GM23338 (cell line): ENCODE measurements at regions not wholly inside any gene's neighbourhood (a gene's known extent, or its start where the extent isn't known, plus 50 kb on each side); places are given as distances from the start of the nearest gene placed in this dataset.

Source experiments
- ATAC-seq: fragments of 200-7000 bp; cut with Tn5 transposase; 3 replicates; pipeline ENCODE4 v1.9.1; 2020
- DNase-seq: peaks from one replicate; pipeline ENCODE4 v3.0.0-alpha.2; 2015; ENCODE audit warnings: low spot score
- H2AFZ ChIP-seq: fragments of 200-600 bp; sonication (generic); 2 replicates; pipeline ENCODE4 v1.8.0; 2016; ENCODE audit warnings: antibody characterized with exemption, mild to moderate bottlenecking, moderate library complexity
- H3F3A ChIP-seq: fragments of 200-600 bp; sonication (generic); replicated peaks from 2 replicates; pipeline ENCODE4 v1.8.0; 2017; ENCODE audit warnings: antibody characterized with exemption, mixed run types, low read depth
- H3K27ac ChIP-seq: fragments of 200-600 bp; sonication (generic); 2 replicates; pipeline ENCODE4 v1.6.1; 2016; ENCODE audit warnings: low read depth
- H3K27me3 ChIP-seq: fragments of 200-600 bp; sonication (generic); 2 replicates; pipeline ENCODE4 v1.8.0; 2016; ENCODE audit warnings: mild to moderate bottlenecking, mixed run types, moderate library complexity; ENCODE audit not compliant: insufficient read depth
- H3K36me3 ChIP-seq: fragments of 200-600 bp; sonication (generic); 2 replicates; pipeline ENCODE4 v1.8.0; 2016; ENCODE audit warnings: mild to moderate bottlenecking; ENCODE audit not compliant: insufficient read depth
- H3K4me1 ChIP-seq: fragments of 200-600 bp; sonication (generic); 2 replicates; pipeline ENCODE4 v1.8.0; 2016; ENCODE audit warnings: mild to moderate bottlenecking, moderate library complexity; ENCODE audit not compliant: insufficient read depth
- H3K4me2 ChIP-seq: fragments of 200-600 bp; sonication (generic); 2 replicates; pipeline ENCODE4 v1.7.1; 2017; ENCODE audit warnings: mixed run types
- H3K4me3 ChIP-seq: fragments of 200-600 bp; sonication (generic); 2 replicates; pipeline ENCODE4 v1.6.1; 2016; ENCODE audit warnings: mixed run types
- H3K79me2 ChIP-seq: fragments of 200-600 bp; sonication (generic); replicated peaks from 2 replicates; pipeline ENCODE4 v1.8.0; 2017; ENCODE audit warnings: mild to moderate bottlenecking; ENCODE audit not compliant: insufficient read depth
- H3K9me2 ChIP-seq: fragments of 200-600 bp; sonication (generic); 2 replicates; pipeline ENCODE4 v1.8.0; 2017; ENCODE audit not compliant: insufficient read depth
- H4K20me1 ChIP-seq: fragments of 200-600 bp; sonication (generic); replicated peaks from 2 replicates; pipeline ENCODE4 v1.8.0; 2017; ENCODE audit warnings: mild to moderate bottlenecking; ENCODE audit not compliant: insufficient read depth
- H3K27ac Mint-ChIP-seq: 2 replicates; pipeline ENCODE4 v1.8.0; 2020; ENCODE audit warnings: inconsistent platforms, mild to moderate bottlenecking, moderate library complexity, mixed read lengths
- H3K27me3 Mint-ChIP-seq: 3 replicates; pipeline ENCODE4 v1.8.0; 2022; ENCODE audit warnings: low read depth, mild to moderate bottlenecking, moderate library complexity, mixed read lengths, inconsistent platforms; ENCODE audit not compliant: insufficient read depth, poor library complexity
- H3K36me3 Mint-ChIP-seq: 3 replicates; pipeline ENCODE4 v1.8.0; 2021; ENCODE audit warnings: low read depth, mild to moderate bottlenecking, inconsistent platforms, moderate library complexity, mixed read lengths
- H3K4me1 Mint-ChIP-seq: 3 replicates; pipeline ENCODE4 v1.8.0; 2020; ENCODE audit warnings: mild to moderate bottlenecking, inconsistent platforms, mixed read lengths
- H3K4me3 Mint-ChIP-seq: 3 replicates; pipeline ENCODE4 v1.8.0; 2021; ENCODE audit warnings: moderate library complexity, mild to moderate bottlenecking, inconsistent platforms, mixed read lengths
- H3K9me3 Mint-ChIP-seq: 3 replicates; pipeline ENCODE4 v1.8.0; 2020; ENCODE audit warnings: moderate library complexity, mild to moderate bottlenecking, inconsistent platforms, mixed read lengths
- EZH2phosphoT487 ChIP-seq: fragments of 200-600 bp; sonication (generic); IDR thresholded peaks from one replicate; pipeline ENCODE4 v1.8.1; 2018; ENCODE audit warnings: antibody characterized with exemption; ENCODE audit not compliant: unreplicated experiment
- JUNB ChIP-seq: IDR thresholded peaks from one replicate; pipeline ENCODE4 v1.6.1; 2016; ENCODE audit warnings: antibody characterized with exemption; ENCODE audit not compliant: unreplicated experiment
- NANOG ChIP-seq: IDR thresholded peaks from 2 replicates; pipeline ENCODE4 v1.6.1; 2016; ENCODE audit warnings: antibody characterized with exemption, borderline replicate concordance
- REST ChIP-seq: IDR thresholded peaks from one replicate; pipeline ENCODE4 v1.6.1; 2018; ENCODE audit warnings: antibody characterized with exemption; ENCODE audit not compliant: unreplicated experiment
- ZNF462 ChIP-seq: fragments of 250-450 bp; sonication (Bioruptor Pico); IDR thresholded peaks from 2 replicates; pipeline ENCODE4 v1.5.0; 2020; ENCODE audit warnings: mild to moderate bottlenecking, moderate library complexity

- ATAC-seq (no peak), DNase-seq (no peak)
- Mint-ChIP-seq H3K36me3 (peaks cover 6% of the 10 kb centered on the region; the same call in 1 of the 3 replicates), H3K4me1 (peaks cover 3% of the 10 kb centered on the region), H3K4me3 (no peak overlapping the region), H3K9me3 (peaks cover 6% of the 10 kb centered on the region; the same call in 1 of the 3 replicates), H3K27ac (no peak overlapping the region), H3K27me3 (no peaks in the 10 kb centered on the region)
- H3K79me2 ChIP-seq, result no peaks in the 10 kb centered on the region
- no peak overlapping the region for H3K4me3 ChIP-seq
- no peak overlapping the region for H3K27ac ChIP-seq
- no peaks in the 10 kb centered on the region for H3K4me1 ChIP-seq
- H3K27me3 ChIP-seq, result no peaks in the 10 kb centered on the region
- no peaks in the 10 kb centered on the region for H3F3A ChIP-seq
- H3K9me2 ChIP-seq, result peaks cover 23% of the 10 kb centered on the region
- no peak overlapping the region for H3K4me2 ChIP-seq
- no peak overlapping the region for H2AFZ ChIP-seq
- no peak for TF ChIP-seq JUNB
- TF ChIP-seq REST, result no peak
- TF ChIP-seq EZH2phosphoT487, result no peak
- TF ChIP-seq ZNF462 (CRISPR knock-in tag), result no peak
- TF ChIP-seq NANOG, result no peak
- no peaks in the 10 kb centered on the region for H4K20me1 ChIP-seq
- H3K36me3 ChIP-seq, result no peaks in the 10 kb centered on the region
Observed at GRCh38 chr14:96987086-96987474, 189.9 kb downstream of the VRK1 start.
